ENCODE measurements at regions not wholly inside any gene's neighbourhood (a gene's known extent, or its start where the extent isn't known, plus 50 kb on each side); places are given as distances from the start of the nearest gene placed in this dataset.

GRCh38 chr3:70726961-70727360 lies 414.5 kb upstream of the MDFIC2 start:
- no TSS peak for BruUV-seq (replicated peaks)
- Histone ChIP-seq H3K27me3 (replicated peaks; ENCODE audit: control insufficient read depth, insufficient read depth, low read length) (no peaks in the 10 kb centered on the region), H3K9me3 (no peaks in the 10 kb centered on the region), H3K4me1 (no peaks in the 10 kb centered on the region), H3K36me3 (ENCODE audit: control insufficient read depth, insufficient read depth, low read length) (no peaks in the 10 kb centered on the region), H3K4me3 (ENCODE audit: low read depth, low read length) (no peak overlapping the region)
- intact Hi-C loops (cut with micrococcal nuclease; ENCODE audit: unreplicated experiment), result no loop called here
- Mint-ChIP-seq H3K4me3 (ENCODE audit: unreplicated experiment) (no peak overlapping the region), H3K4me1 (ENCODE audit: low read depth, unreplicated experiment) (no peaks in the 10 kb centered on the region), H3K27ac (ENCODE audit: unreplicated experiment) (no peak overlapping the region), H3K9me3 (ENCODE audit: unreplicated experiment) (no peaks in the 10 kb centered on the region), H3K27me3 (ENCODE audit: insufficient read depth, unreplicated experiment) (peaks cover 7% of the 10 kb centered on the region), H3K36me3 (ENCODE audit: insufficient read depth, unreplicated experiment) (no peaks in the 10 kb centered on the region)
- no peak for DNase-seq
- POLR2A ChIA-PET, result no interaction called here
- TF ChIP-seq CTCF (IDR thresholded peaks at IDR 0.05; ENCODE audit: insufficient read depth in 1 of 2, low read depth in 1 of 2, low read length in 1 of 2, severe bottlenecking in 1 of 2, unreplicated experiment in 1 of 2), result no peak
- CTCF ChIA-PET, result no interaction called here

GRCh38 chr3:70726096-70726938 lies 413.9 kb upstream of the MDFIC2 start:
- no TSS peak for BruUV-seq (replicated peaks)
- CTCF ChIA-PET, result no interaction called here
- H3K9me3 Mint-ChIP-seq (ENCODE audit: unreplicated experiment), result no peaks in the 10 kb centered on the region
- H3K9me3 ChIP-seq, result no peaks in the 10 kb centered on the region
- POLR2A ChIA-PET, result no interaction called here
- no peaks in the 10 kb centered on the region for H3K4me1 Mint-ChIP-seq (ENCODE audit: low read depth, unreplicated experiment)
- H3K4me3 Mint-ChIP-seq (ENCODE audit: unreplicated experiment), result no peak overlapping the region
- intact Hi-C loops (cut with micrococcal nuclease; ENCODE audit: unreplicated experiment), result no loop called here
- DNase-seq, result no peak
- no peak overlapping the region for H3K27ac Mint-ChIP-seq (ENCODE audit: unreplicated experiment)
- no peaks in the 10 kb centered on the region for H3K36me3 ChIP-seq (ENCODE audit: control insufficient read depth, insufficient read depth, low read length)
- no peaks in the 10 kb centered on the region for H3K27me3 ChIP-seq (replicated peaks; ENCODE audit: control insufficient read depth, insufficient read depth, low read length)
- H3K4me3 ChIP-seq (ENCODE audit: low read depth, low read length), result no peak overlapping the region
- peaks cover 7% of the 10 kb centered on the region for H3K27me3 Mint-ChIP-seq (ENCODE audit: insufficient read depth, unreplicated experiment)
- no peak for TF ChIP-seq CTCF (IDR thresholded peaks at IDR 0.05; ENCODE audit: insufficient read depth in 1 of 2, low read depth in 1 of 2, low read length in 1 of 2, severe bottlenecking in 1 of 2, unreplicated experiment in 1 of 2)
- H3K36me3 Mint-ChIP-seq (ENCODE audit: insufficient read depth, unreplicated experiment), result no peaks in the 10 kb centered on the region
- H3K4me1 ChIP-seq, result no peaks in the 10 kb centered on the region

- TF ChIP-seq CTCF (IDR thresholded peaks at IDR 0.05; ENCODE audit: insufficient read depth in 1 of 2, low read depth in 1 of 2, low read length in 1 of 2, severe bottlenecking in 1 of 2, unreplicated experiment in 1 of 2), result no peak
- no peak overlapping the region for H3K4me3 Mint-ChIP-seq (ENCODE audit: unreplicated experiment)
- POLR2A ChIA-PET, result no interaction called here
- H3K36me3 ChIP-seq (ENCODE audit: control insufficient read depth, insufficient read depth, low read length), result no peaks in the 10 kb centered on the region
- H3K9me3 Mint-ChIP-seq (ENCODE audit: unreplicated experiment), result no peaks in the 10 kb centered on the region
- no peaks in the 10 kb centered on the region for H3K9me3 ChIP-seq
- intact Hi-C loops (cut with micrococcal nuclease; ENCODE audit: unreplicated experiment), result no loop called here
- H3K4me1 ChIP-seq, result no peaks in the 10 kb centered on the region
- H3K36me3 Mint-ChIP-seq (ENCODE audit: insufficient read depth, unreplicated experiment), result no peaks in the 10 kb centered on the region
- H3K27me3 ChIP-seq (replicated peaks; ENCODE audit: control insufficient read depth, insufficient read depth, low read length), result no peaks in the 10 kb centered on the region
- H3K4me3 ChIP-seq (ENCODE audit: low read depth, low read length), result no peak overlapping the region
- no peak overlapping the region for H3K27ac Mint-ChIP-seq (ENCODE audit: unreplicated experiment)
- H3K4me1 Mint-ChIP-seq (ENCODE audit: low read depth, unreplicated experiment), result no peaks in the 10 kb centered on the region
- BruUV-seq (replicated peaks), result no TSS peak
- H3K27me3 Mint-ChIP-seq (ENCODE audit: insufficient read depth, unreplicated experiment), result peaks cover 5% of the 10 kb centered on the region
- CTCF ChIA-PET, result no interaction called here
- DNase-seq, result no peak
Observed at GRCh38 chr3:70722018-70722417, 409.6 kb upstream of the MDFIC2 start.

Measured in Caco-2 (cell line).